ENCODE measurements at regions not wholly inside any gene's neighbourhood (a gene's known extent, or its start where the extent isn't known, plus 50 kb on each side); places are given as distances from the start of the nearest gene placed in this dataset.

GRCh38 chr11:13876423-13876822, 86.1 kb upstream of the SPON1 start:
- Histone ChIP-seq H3K14ac (ENCODE audit: insufficient read depth, low read length) (no peak overlapping the region), H3T11ph (ENCODE audit: low read length) (no peak overlapping the region), H3K23ac (ENCODE audit: insufficient read length, low read depth, low read length) (no peak overlapping the region), H4K5ac (ENCODE audit: insufficient read length, low read depth, low read length) (no peak overlapping the region), H3K56ac (ENCODE audit: insufficient read length, low read depth, low read length) (no peak overlapping the region), H3K79me2 (ENCODE audit: insufficient read depth, low read length) (no peaks in the 10 kb centered on the region), H3K9me3 (ENCODE audit: control insufficient read depth, low read depth, low read length) (no peaks in the 10 kb centered on the region), H2BK12ac (ENCODE audit: insufficient read length, low read depth, low read length) (no peak overlapping the region), H3K27me3 (ENCODE audit: insufficient read depth, low read length) (no peaks in the 10 kb centered on the region), H4K8ac (replicated peaks; ENCODE audit: insufficient read length, low read depth, low read length) (no peak overlapping the region), H3K9ac (ENCODE audit: extremely low read depth, insufficient read length, low read length) (no peak overlapping the region), H2AFZ (ENCODE audit: low read length) (no peak overlapping the region), H3K4me2 (ENCODE audit: insufficient read depth, insufficient read length, low read length) (no peak overlapping the region), H4K91ac (ENCODE audit: insufficient read length, low read depth, low read length) (no peak overlapping the region), H2BK15ac (ENCODE audit: low read depth, low read length) (no peak overlapping the region), H2AK5ac (ENCODE audit: insufficient read length, low read length) (no peak overlapping the region), H3K79me1 (ENCODE audit: insufficient read depth, low read depth, low read length, poor library complexity, severe bottlenecking) (no peaks in the 10 kb centered on the region), H2BK20ac (ENCODE audit: low read depth, low read length, poor library complexity, severe bottlenecking) (no peak overlapping the region), H3K23me2 (ENCODE audit: insufficient read length, low read depth, low read length, poor library complexity, severe bottlenecking) (no peaks in the 10 kb centered on the region), H3K18ac (ENCODE audit: insufficient read length, low read depth, low read length) (no peak overlapping the region), H3K27ac (ENCODE audit: insufficient read length, low read depth, low read length) (no peak overlapping the region), H2BK120ac (ENCODE audit: low read depth, low read length, poor library complexity, severe bottlenecking) (no peak overlapping the region), H3K4me1 (ENCODE audit: insufficient read depth, low read length) (0 out of 2 replicates have a peak, but pooled peaks cover 3% of the 10 kb centered on the region), H4K20me1 (ENCODE audit: control insufficient read depth, insufficient read depth, insufficient read length) (no peaks in the 10 kb centered on the region), H3K4ac (ENCODE audit: low read depth, low read length) (no peak overlapping the region), H2BK5ac (ENCODE audit: insufficient read length, low read length) (no peak overlapping the region)
- no peak for TF ChIP-seq CTCF (conservative IDR thresholded peaks at IDR 0.05)
- DNase-seq, result no peak
- Mint-ChIP-seq H3K36me3 (ENCODE audit: insufficient read depth in 1 of 3, low read depth in 3 of 3) (no peaks in the 10 kb centered on the region), H3K4me3 (no peak overlapping the region), H3K4me1 (peaks cover 12 to 15% of the 10 kb centered on the region in 2 experiments), H3K9me3 (no peaks in the 10 kb centered on the region), H3K27me3 (ENCODE audit: low read depth) (peaks cover 7% of the 10 kb centered on the region), H3K27ac (no peak overlapping the region)
- WGBS (ENCODE audit: extremely low coverage, insufficient read length, low lambda C conversion rate), result no CpG with 5 or more reads among the region's 2 CpGs

All from H9 (cell line).